Kidney (tissue), 13 donors: ENCODE measurements at regions not wholly inside any gene's neighbourhood (a gene's known extent, or its start where the extent isn't known, plus 50 kb on each side); places are given as distances from the start of the nearest gene placed in this dataset.
A peak's percentile ranks its signal among the peaks of the same experiment; 100 is the strongest.

Experiments used
- DNase-seq, 5 donors: peaks; one replicate each; pipeline ENCODE4 v3.0.0-alpha.2; 2013 to 2020
- FAIRE-seq: peaks from 2 replicates; lab custom pipeline; 2012; peaks lifted over from hg19 to GRCh38; lab: Jason Lieb, UNC
- H3K27ac ChIP-seq, 2 donors: one replicate each; pipeline ENCODE4 v1.7.0; 2013; ENCODE audit warnings: low read depth in 2 of 2, low read length in 2 of 2, inconsistent platforms in 1 of 2
- H3K27me3 ChIP-seq: one replicate; pipeline ENCODE4 v1.7.1; 2013; ENCODE audit warnings: low read length, inconsistent platforms; ENCODE audit not compliant: control insufficient read depth, insufficient read depth
- H3K36me3 ChIP-seq, 3 donors: one replicate each; pipeline versions ENCODE4 v1.7.0 to v1.7.1; 2013; ENCODE audit warnings: low read length in 3 of 3, control low read depth in 1 of 3, inconsistent platforms in 1 of 3; ENCODE audit not compliant: insufficient read depth in 3 of 3, control insufficient read depth in 2 of 3
- H3K4me1 ChIP-seq, 3 donors: one replicate each; pipeline versions ENCODE4 v1.7.0 to v1.7.1; 2013; ENCODE audit warnings: low read length in 3 of 3, inconsistent platforms in 1 of 3, low read depth in 1 of 3; ENCODE audit not compliant: control insufficient read depth in 2 of 3, insufficient read depth in 2 of 3
- H3K4me3 ChIP-seq, 3 donors: one replicate each; pipeline versions ENCODE4 v1.7.0 to v1.8.1; 2013; ENCODE audit warnings: low read length in 3 of 3, control low read depth in 1 of 3, inconsistent platforms in 1 of 3
- H3K9ac ChIP-seq, 3 donors: one replicate each; pipeline versions ENCODE4 v1.7.0 to v1.7.1; 2013; ENCODE audit warnings: low read length in 3 of 3, control low read depth in 1 of 3, inconsistent platforms in 1 of 3
- H3K9me3 ChIP-seq, 3 donors: one replicate each; pipeline versions ENCODE4 v1.7.0 to v1.7.1; 2013; ENCODE audit warnings: low read length in 3 of 3, control low read depth in 1 of 3, inconsistent platforms in 1 of 3; ENCODE audit not compliant: control insufficient read depth in 2 of 3, insufficient read depth in 1 of 3
- CTCF ChIP-seq: IDR thresholded peaks from 3 replicates; pipeline ENCODE4 v1.5.1; 2012; ENCODE audit warnings: mild to moderate bottlenecking, moderate library complexity, borderline replicate concordance; ENCODE audit not compliant: insufficient read depth; ENCODE audit errors: extremely low read depth
- intact Hi-C: fragments of 100-400 bp; cut with DNase I; formaldehyde crosslinking; loops from one replicate; pipeline ENCODE4 v1.11.1; 2022
- donor health status: control.
- donor health status: control.
- donor health status: control.
- donor health status: control.
- donor health status: control.
- donor health status: DM: yes; HTN: yes; CAD: no.
- donor health status: Normal renal cell carcinoma (clear cell type).

GRCh38 chr5:112634796-112635195, 102.9 kb upstream of the APC start:
- peaks cover 0 to 24% (median 16%) of the 10 kb centered on the region in 3 donors for H3K4me1 ChIP-seq

DNA sequence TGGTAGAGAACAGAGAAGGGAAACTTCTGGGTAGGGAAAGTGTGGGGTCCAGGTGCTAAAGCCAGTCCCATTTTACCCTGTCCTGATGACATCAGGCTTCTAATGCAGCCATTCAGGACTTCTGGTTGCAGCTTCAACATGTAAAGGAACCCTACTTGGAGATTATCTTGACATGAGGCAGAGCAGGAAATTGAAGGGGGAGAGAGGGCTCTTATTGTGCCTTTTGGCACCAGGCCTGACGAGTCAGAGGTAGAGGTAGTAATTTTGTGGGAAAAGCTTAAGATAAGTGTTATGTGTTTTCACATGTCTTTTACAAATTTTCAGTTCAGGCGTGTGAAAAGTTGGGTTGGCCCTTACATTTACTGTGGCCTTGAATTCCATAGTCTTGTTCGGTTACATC, 102.4 kb upstream of the APC start:
- Histone ChIP-seq H3K4me3 (no peak overlapping the region), H3K27me3 (no peaks in the 10 kb centered on the region), H3K27ac (no peak overlapping the region), H3K4me1 (peaks cover 0 to 24% (median 16%) of the 10 kb centered on the region in 3 donors), H3K36me3 (no peaks in the 10 kb centered on the region), H3K9ac (no peak overlapping the region), H3K9me3 (no peaks in the 10 kb centered on the region)
- DNase-seq (no peak), FAIRE-seq (no peak)
- intact Hi-C loops, result no loop called here
- no peak for TF ChIP-seq CTCF

More at GRCh38 chr5:112634796-112635195, 102.9 kb upstream of the APC start:
- Histone ChIP-seq H3K4me3 (no peak overlapping the region), H3K9ac (no peak overlapping the region), H3K27me3 (no peaks in the 10 kb centered on the region), H3K36me3 (no peaks in the 10 kb centered on the region), H3K27ac (no peak overlapping the region), H3K9me3 (no peaks in the 10 kb centered on the region)
- DNase-seq, result no peak
- no peak for TF ChIP-seq CTCF
- no peak for FAIRE-seq
- intact Hi-C loops, result no loop called here

GRCh38 chr5:112635771-112636731, 101.6 kb upstream of the APC start:
- no peak overlapping the region for H3K4me3 ChIP-seq
- TF ChIP-seq CTCF, result no peak
- H3K4me1 ChIP-seq, result peaks cover 0 to 24% (median 16%) of the 10 kb centered on the region in 3 donors
- intact Hi-C loops, result no loop called here
- H3K9me3 ChIP-seq, result no peaks in the 10 kb centered on the region
- FAIRE-seq (peak; percentile 62), DNase-seq (peak in 2 of 5 donors; percentile 57 to 60)
- H3K27ac ChIP-seq, result peak overlapping the region; percentile 62 to 74
- no peaks in the 10 kb centered on the region for H3K27me3 ChIP-seq
- no peak overlapping the region for H3K9ac ChIP-seq
- H3K36me3 ChIP-seq, result no peaks in the 10 kb centered on the region
